Right atrium auricular region (tissue), 2 donors: ENCODE measurements at regions not wholly inside any gene's neighbourhood (a gene's known extent, or its start where the extent isn't known, plus 50 kb on each side); places are given as distances from the start of the nearest gene placed in this dataset.

Source experiments
- DNase-seq: peaks from one replicate; pipeline ENCODE4 v3.0.0-alpha.2; 2019; ENCODE audit warnings: low spot score
- H3K27ac ChIP-seq, 2 donors: fragments of 200-600 bp; sonication (generic); 1 replicate in 1 of 2; 2 replicates in 1 of 2; pipeline ENCODE4 v1.5.1; 2016 to 2019
- H3K27me3 ChIP-seq, 2 donors: fragments of 200-600 bp; sonication (generic); one replicate each; pipeline versions ENCODE4 v1.5.1 to v1.6.0; 2017 to 2019
- H3K36me3 ChIP-seq: fragments of 200-600 bp; sonication (generic); one replicate; pipeline ENCODE4 v1.5.1; 2016
- H3K4me1 ChIP-seq, 2 donors: fragments of 200-600 bp; sonication (generic); one replicate each; pipeline versions ENCODE4 v1.5.1 to v1.6.0; 2017 to 2019
- H3K4me3 ChIP-seq, 2 donors: fragments of 200-600 bp; sonication (generic); 1 replicate in 1 of 2; 2 replicates in 1 of 2; pipeline ENCODE4 v1.5.1; 2017 to 2019; ENCODE audit warnings: mild to moderate bottlenecking in 1 of 2, moderate library complexity in 1 of 2
- H3K9me3 ChIP-seq, 2 donors: fragments of 200-600 bp; sonication (generic); one replicate each; pipeline ENCODE4 v1.5.1; 2019
- CTCF ChIP-seq, 2 donors: fragments of 200-600 bp; sonication (generic); IDR thresholded peaks; one replicate each; pipeline ENCODE4 v1.5.1; 2019; ENCODE audit warnings: antibody characterized with exemption in 2 of 2

- H3K9me3 ChIP-seq, result no peaks in the 10 kb centered on the region
- no peak overlapping the region for H3K27ac ChIP-seq
- no peaks in the 10 kb centered on the region for H3K4me1 ChIP-seq
- H3K4me3 ChIP-seq, result no peak overlapping the region
- H3K36me3 ChIP-seq, result no peaks in the 10 kb centered on the region
- no peak for DNase-seq
- no peak for TF ChIP-seq CTCF (IDR thresholded peaks at IDR 0.05)
- H3K27me3 ChIP-seq, result no peaks in the 10 kb centered on the region
These were observed 54.2 kb upstream of the GRPEL1 start for GRCh38 chr4:7121866-7122653.

GRCh38 chr4:7121174-7121573 lies 53.3 kb upstream of the GRPEL1 start:
- no peaks in the 10 kb centered on the region for H3K4me1 ChIP-seq
- H3K36me3 ChIP-seq, result no peaks in the 10 kb centered on the region
- H3K4me3 ChIP-seq, result no peak overlapping the region
- no peaks in the 10 kb centered on the region for H3K9me3 ChIP-seq
- no peak overlapping the region for H3K27ac ChIP-seq
- H3K27me3 ChIP-seq, result no peaks in the 10 kb centered on the region
- TF ChIP-seq CTCF (IDR thresholded peaks at IDR 0.05), result no peak
- DNase-seq, result no peak

GRCh38 chr4:7120341-7120740 lies 52.5 kb upstream of the GRPEL1 start:
- TF ChIP-seq CTCF (IDR thresholded peaks at IDR 0.05), result no peak
- Histone ChIP-seq H3K9me3 (no peaks in the 10 kb centered on the region), H3K27ac (no peak overlapping the region), H3K4me1 (no peaks in the 10 kb centered on the region), H3K27me3 (no peaks in the 10 kb centered on the region), H3K36me3 (no peaks in the 10 kb centered on the region), H3K4me3 (no peak overlapping the region)
- DNase-seq, result no peak

- H3K9me3 ChIP-seq, result no peaks in the 10 kb centered on the region
- H3K4me1 ChIP-seq, result no peaks in the 10 kb centered on the region
- TF ChIP-seq CTCF (IDR thresholded peaks at IDR 0.05), result no peak
These were observed 50.4 kb upstream of the GRPEL1 start for GRCh38 chr4:7118013-7118832.

More at GRCh38 chr4:7118013-7118832, 50.4 kb upstream of the GRPEL1 start:
- DNase-seq, result no peak
- Histone ChIP-seq H3K4me3 (no peak overlapping the region), H3K36me3 (no peaks in the 10 kb centered on the region), H3K27ac (no peak overlapping the region), H3K27me3 (no peaks in the 10 kb centered on the region)
